ENCODE measurements at regions not wholly inside any gene's neighbourhood (a gene's known extent, or its start where the extent isn't known, plus 50 kb on each side); places are given as distances from the start of the nearest gene placed in this dataset. TPM values are rescaled to one million over a fixed set of nuclear protein-coding genes. Genes with fewer than 3 reads are reported as not detected.

GRCh38 chr15:75763137-75763611 lies 50.5 kb upstream of the CSPG4 start:
- no peak for ATAC-seq (ENCODE audit: insufficient read depth, low FRiP score)
- no peak for DNase-seq
- no peak overlapping the region for H3K9ac ChIP-seq (ENCODE audit: insufficient read depth in 1 of 2, low read length in 2 of 2)

More at GRCh38 chr15:75763137-75763611, 50.5 kb upstream of the CSPG4 start:
- no peak overlapping the region for H3K4me3 ChIP-seq
- no peaks in the 10 kb centered on the region for H3K9me3 ChIP-seq (ENCODE audit: control insufficient read depth in 4 of 4, insufficient read depth in 3 of 4, low read length in 3 of 4)
- no peaks in the 10 kb centered on the region for H3K27me3 ChIP-seq (ENCODE audit: control insufficient read depth in 3 of 3, insufficient read depth in 3 of 3, low read length in 2 of 3)
- peaks cover 0 to 5% (median 0%) of the 10 kb centered on the region in 5 donors for H3K4me1 ChIP-seq (ENCODE audit: control insufficient read depth in 5 of 5, insufficient read depth in 5 of 5, low read length in 5 of 5)
- 89 to 97% methylated on average over 8 of the region's 8 CpGs for WGBS, 2 donors
- H3K27ac ChIP-seq (ENCODE audit: low read depth in 1 of 2, low read length in 1 of 2), result no peak overlapping the region
- H3K36me3 ChIP-seq (ENCODE audit: control insufficient read depth in 4 of 4, insufficient read depth in 4 of 4, low read length in 4 of 4), result no peaks in the 10 kb centered on the region
- no peak for TF ChIP-seq CTCF (IDR thresholded peaks at IDR 0.05; ENCODE audit: control extremely low read depth, extremely low read depth)

Small RNA genes lying in the stretch of these regions (small RNA-seq; reads per million reads assigned to genes)
- gene RN7SL319P (ENCODE audit: low replicate concordance), result not detected

All from lung (tissue), 12 donors.